Colonic mucosa (tissue), 4 donors: ENCODE measurements at regions not wholly inside any gene's neighbourhood (a gene's known extent, or its start where the extent isn't known, plus 50 kb on each side); places are given as distances from the start of the nearest gene placed in this dataset.

Experiments used
- DNase-seq: peaks from one replicate; pipeline ENCODE4 v3.0.0-alpha.2; 2020
- H3K27ac ChIP-seq: fragments of 200-600 bp; one replicate; pipeline ENCODE4 v1.8.0; 2021
- H3K27me3 ChIP-seq: fragments of 200-600 bp; one replicate; pipeline ENCODE4 v1.8.0; 2021
- H3K36me3 ChIP-seq: fragments of 200-600 bp; one replicate; pipeline ENCODE4 v1.8.0; 2021
- H3K4me1 ChIP-seq: fragments of 200-600 bp; one replicate; pipeline ENCODE4 v1.8.0; 2021; ENCODE audit warnings: mild to moderate bottlenecking
- H3K4me3 ChIP-seq: fragments of 200-600 bp; one replicate; pipeline ENCODE4 v1.8.0; 2021
- H3K9ac ChIP-seq, 2 donors: one replicate each; pipeline ENCODE4 v1.7.0; 2013; ENCODE audit warnings: control low read depth in 2 of 2, low read depth in 2 of 2, low read length in 2 of 2
- H3K9me3 ChIP-seq: fragments of 200-600 bp; one replicate; pipeline ENCODE4 v1.8.0; 2021
- intact Hi-C: fragments of 100-400 bp; cut with DNase I; formaldehyde crosslinking; loops from one replicate; pipeline ENCODE4 v1.14.1; 2022
- TF ChIP-seq, protein P1 (sequence below): fragments of 200-600 bp; IDR thresholded peaks from one replicate; pipeline ENCODE4 v1.8.0; 2022; ENCODE audit warnings: antibody characterized with exemption, mild to moderate bottlenecking
- donor health status: healthy.
- donor health status: DM: no; HTN: no; CAD: no.
- donor health status: DM: no; HTN: no; CAD: no.

DNA sequence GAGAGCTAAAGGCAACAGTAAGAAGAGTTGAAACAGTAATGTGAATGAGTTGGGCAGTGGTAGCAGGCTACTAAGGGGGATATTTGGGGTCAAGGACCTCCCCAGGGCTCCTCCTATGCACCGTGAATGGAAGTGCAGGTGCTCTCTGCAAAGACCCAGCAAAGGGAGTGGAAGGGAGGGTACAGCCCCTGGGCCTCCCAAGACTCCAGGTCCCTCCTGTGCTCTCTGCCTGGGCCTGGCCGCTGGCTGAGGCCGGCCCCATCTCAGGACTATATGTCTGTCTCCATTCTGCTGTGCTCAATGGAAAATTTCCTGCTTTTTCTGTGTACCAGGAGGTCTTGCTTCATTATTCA lies 372.1 kb upstream of the MKI67 start:
- DNase-seq, result no peak
- Histone ChIP-seq H3K4me3 (no peak overlapping the region), H3K27me3 (no peaks in the 10 kb centered on the region), H3K9ac (no peak overlapping the region), H3K27ac (no peak overlapping the region), H3K4me1 (no peaks in the 10 kb centered on the region), H3K9me3 (no peaks in the 10 kb centered on the region), H3K36me3 (no peaks in the 10 kb centered on the region)
- intact Hi-C loops, result no loop called here
- TF ChIP-seq, protein P1, sequence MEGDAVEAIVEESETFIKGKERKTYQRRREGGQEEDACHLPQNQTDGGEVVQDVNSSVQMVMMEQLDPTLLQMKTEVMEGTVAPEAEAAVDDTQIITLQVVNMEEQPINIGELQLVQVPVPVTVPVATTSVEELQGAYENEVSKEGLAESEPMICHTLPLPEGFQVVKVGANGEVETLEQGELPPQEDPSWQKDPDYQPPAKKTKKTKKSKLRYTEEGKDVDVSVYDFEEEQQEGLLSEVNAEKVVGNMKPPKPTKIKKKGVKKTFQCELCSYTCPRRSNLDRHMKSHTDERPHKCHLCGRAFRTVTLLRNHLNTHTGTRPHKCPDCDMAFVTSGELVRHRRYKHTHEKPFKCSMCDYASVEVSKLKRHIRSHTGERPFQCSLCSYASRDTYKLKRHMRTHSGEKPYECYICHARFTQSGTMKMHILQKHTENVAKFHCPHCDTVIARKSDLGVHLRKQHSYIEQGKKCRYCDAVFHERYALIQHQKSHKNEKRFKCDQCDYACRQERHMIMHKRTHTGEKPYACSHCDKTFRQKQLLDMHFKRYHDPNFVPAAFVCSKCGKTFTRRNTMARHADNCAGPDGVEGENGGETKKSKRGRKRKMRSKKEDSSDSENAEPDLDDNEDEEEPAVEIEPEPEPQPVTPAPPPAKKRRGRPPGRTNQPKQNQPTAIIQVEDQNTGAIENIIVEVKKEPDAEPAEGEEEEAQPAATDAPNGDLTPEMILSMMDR, result no peak

DNA sequence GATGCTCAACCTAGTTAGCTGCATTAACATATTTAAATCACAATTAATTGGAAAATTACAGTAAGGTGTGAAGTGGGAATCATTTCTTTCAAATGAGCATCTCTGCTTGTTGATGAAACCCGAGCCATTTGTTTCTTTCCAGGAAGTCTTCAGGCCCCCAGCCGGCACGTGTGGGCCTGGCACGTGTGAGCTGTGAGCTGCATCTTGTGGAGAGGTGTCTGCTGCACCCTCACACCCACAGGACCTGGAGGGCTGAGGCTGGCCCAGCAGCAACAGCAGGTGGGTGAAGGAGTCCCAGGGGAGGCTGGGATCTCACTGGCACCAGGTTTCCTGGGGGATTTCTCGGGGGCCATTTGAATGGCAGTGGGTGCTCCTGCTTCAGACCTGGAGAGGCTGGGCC lies 372.5 kb upstream of the MKI67 start:
- Histone ChIP-seq H3K27me3 (no peaks in the 10 kb centered on the region), H3K4me1 (no peaks in the 10 kb centered on the region), H3K4me3 (no peak overlapping the region), H3K9me3 (no peaks in the 10 kb centered on the region), H3K9ac (no peak overlapping the region), H3K36me3 (no peaks in the 10 kb centered on the region), H3K27ac (no peak overlapping the region)
- intact Hi-C loops, result no loop called here
- TF ChIP-seq, protein P1, result no peak
- DNase-seq, result no peak

DNA sequence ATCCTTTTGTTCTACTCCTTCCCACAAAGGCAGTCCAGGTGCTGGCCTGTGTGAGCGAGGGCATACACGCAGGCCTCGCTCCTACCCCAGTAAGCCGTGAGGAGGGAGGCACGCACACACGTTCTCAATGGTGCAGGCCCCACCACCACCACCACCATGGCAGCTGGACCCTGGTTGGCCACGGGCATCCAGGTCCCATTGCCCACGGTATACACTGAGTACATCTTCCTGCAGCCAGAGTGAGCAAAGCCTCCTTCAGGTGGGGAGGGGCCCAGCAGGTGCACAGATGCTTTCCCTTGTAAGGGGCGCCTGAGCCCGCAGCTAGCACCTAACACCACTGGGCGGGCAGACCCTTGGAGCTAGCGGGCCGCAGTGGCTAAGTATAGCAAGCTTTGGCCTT lies 373.3 kb upstream of the MKI67 start:
- Histone ChIP-seq H3K4me1 (no peaks in the 10 kb centered on the region), H3K9ac (no peak overlapping the region), H3K4me3 (no peak overlapping the region), H3K9me3 (no peaks in the 10 kb centered on the region), H3K27me3 (no peaks in the 10 kb centered on the region), H3K27ac (no peak overlapping the region), H3K36me3 (no peaks in the 10 kb centered on the region)
- TF ChIP-seq, protein P1, result no peak
- DNase-seq, result no peak
- intact Hi-C loops, result no loop called here

DNA sequence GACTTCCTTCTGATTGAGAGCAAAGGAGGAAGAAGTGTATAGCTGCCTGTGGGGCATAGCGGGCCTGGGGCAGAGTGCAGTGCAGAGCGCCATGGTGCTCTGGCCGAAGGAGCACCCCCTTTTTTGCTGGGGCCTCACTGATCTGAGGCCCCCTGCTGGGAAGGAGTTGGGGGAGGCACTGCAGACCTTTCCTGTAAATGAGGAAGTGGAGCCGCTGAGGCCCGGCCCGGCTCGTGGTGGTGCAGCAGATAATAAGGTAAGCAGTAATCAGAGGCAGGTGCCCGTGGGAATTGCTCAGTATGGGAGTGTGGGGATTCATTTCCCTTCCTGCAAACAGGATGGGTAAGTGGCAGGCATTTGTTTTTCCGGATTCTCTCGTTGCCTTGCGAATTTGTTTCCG lies 373.7 kb upstream of the MKI67 start:
- Histone ChIP-seq H3K9ac (no peak overlapping the region), H3K36me3 (no peaks in the 10 kb centered on the region), H3K27me3 (no peaks in the 10 kb centered on the region), H3K4me1 (no peaks in the 10 kb centered on the region), H3K9me3 (no peaks in the 10 kb centered on the region), H3K4me3 (no peak overlapping the region), H3K27ac (no peak overlapping the region)
- no peak for DNase-seq
- TF ChIP-seq, protein P1, result no peak
- intact Hi-C loops, result no loop called here

DNA sequence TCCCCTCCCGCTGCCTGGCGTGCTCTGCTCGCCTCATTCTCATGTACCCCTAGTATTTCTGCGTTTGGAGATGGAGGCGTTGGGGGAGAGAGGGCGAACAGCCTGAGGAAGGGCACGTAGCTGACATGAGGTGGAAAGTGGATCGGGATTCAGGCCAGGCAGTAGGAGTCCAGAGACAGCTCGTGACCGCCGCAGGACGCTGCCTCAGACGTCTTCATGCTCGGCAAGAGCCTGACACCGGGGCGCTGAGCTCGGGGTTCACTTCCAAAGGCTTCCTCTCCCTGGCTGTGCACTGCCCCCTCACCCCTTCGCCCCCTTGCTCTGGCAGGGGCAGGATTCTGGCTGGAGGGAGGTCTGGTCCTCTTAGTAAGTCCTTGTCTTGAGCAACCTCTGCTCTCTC lies 374.4 kb upstream of the MKI67 start:
- Histone ChIP-seq H3K36me3 (no peaks in the 10 kb centered on the region), H3K4me1 (no peaks in the 10 kb centered on the region), H3K27ac (no peak overlapping the region), H3K4me3 (no peak overlapping the region), H3K9me3 (no peaks in the 10 kb centered on the region), H3K27me3 (no peaks in the 10 kb centered on the region), H3K9ac (no peak overlapping the region)
- TF ChIP-seq, protein P1, result no peak
- intact Hi-C loops, result no loop called here
- DNase-seq, result no peak

DNA sequence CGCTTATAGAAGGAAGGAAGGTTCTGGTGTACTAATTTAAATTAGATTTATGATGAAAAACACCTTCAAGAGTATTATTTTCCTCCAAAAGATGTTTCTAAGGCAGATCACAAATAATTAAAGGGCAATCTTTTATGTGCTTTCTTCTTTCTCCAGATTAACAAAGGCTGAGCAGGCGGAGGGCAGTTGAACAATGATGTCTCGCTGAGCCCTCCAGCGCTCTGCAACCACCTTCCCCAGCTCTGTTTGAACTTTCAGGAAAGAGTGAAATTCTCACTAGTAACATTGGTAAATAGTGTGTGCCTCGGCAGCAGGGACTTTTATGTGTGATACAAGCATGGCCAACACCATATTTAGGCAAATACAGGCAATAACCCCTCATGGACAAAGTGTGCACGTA lies 379.1 kb upstream of the MKI67 start:
- intact Hi-C loops, result no loop called here
- no peak for DNase-seq
- no peaks in the 10 kb centered on the region for H3K36me3 ChIP-seq
- H3K27me3 ChIP-seq, result no peaks in the 10 kb centered on the region
- TF ChIP-seq, protein P1, result no peak
- no peak overlapping the region for H3K9ac ChIP-seq
- H3K4me3 ChIP-seq, result no peak overlapping the region
- H3K27ac ChIP-seq, result no peak overlapping the region
- H3K9me3 ChIP-seq, result no peaks in the 10 kb centered on the region
- no peaks in the 10 kb centered on the region for H3K4me1 ChIP-seq
